NCI-H2107 treated with DMSO at 0.1 percent for 48 hours (cell line): ENCODE measurements at regions not wholly inside any gene's neighbourhood (a gene's known extent, or its start where the extent isn't known, plus 50 kb on each side); places are given as distances from the start of the nearest gene placed in this dataset.

Experiments used
- DNase-seq: peaks from one replicate; lab custom pipeline; 2025; ENCODE audit not compliant: unreplicated experiment; lab: John Stamatoyannopoulos, UW

GRCh38 chr1:94620345-94621031 lies 78.9 kb upstream of the F3 start:
- no peak for DNase-seq

DNA sequence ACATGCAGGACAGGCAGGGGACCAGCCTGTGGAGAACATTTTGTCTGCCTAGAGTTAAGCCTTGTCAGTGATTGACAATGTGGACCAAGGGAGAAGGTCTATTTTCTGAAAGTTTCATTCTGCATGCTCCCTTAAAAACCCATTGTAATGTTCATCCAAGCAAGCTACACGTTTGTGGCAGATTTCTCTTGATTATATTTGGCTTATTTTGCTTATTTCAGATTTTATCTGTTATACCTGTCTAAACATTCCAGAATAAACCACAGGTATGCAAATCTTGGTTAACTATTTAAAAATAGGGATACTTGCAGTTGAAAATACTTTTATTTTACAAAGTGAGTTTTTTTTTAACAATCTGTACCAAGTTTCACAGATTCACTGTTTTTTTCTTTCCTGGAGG lies 78.2 kb upstream of the F3 start:
- DNase-seq: no peak

GRCh38 chr1:94617957-94618739 lies 76.6 kb upstream of the F3 start:
- no peak for DNase-seq

GRCh38 chr1:94617134-94617805 lies 75.7 kb upstream of the F3 start:
- no peak for DNase-seq

- DNase-seq: no peak
Observed at GRCh38 chr1:94616506-94616905, 74.9 kb upstream of the F3 start.

GRCh38 chr1:94614996-94615395 lies 73.4 kb upstream of the F3 start:
- no peak for DNase-seq

GRCh38 chr1:94614168-94614815 lies 72.7 kb upstream of the F3 start:
- DNase-seq: no peak

DNA sequence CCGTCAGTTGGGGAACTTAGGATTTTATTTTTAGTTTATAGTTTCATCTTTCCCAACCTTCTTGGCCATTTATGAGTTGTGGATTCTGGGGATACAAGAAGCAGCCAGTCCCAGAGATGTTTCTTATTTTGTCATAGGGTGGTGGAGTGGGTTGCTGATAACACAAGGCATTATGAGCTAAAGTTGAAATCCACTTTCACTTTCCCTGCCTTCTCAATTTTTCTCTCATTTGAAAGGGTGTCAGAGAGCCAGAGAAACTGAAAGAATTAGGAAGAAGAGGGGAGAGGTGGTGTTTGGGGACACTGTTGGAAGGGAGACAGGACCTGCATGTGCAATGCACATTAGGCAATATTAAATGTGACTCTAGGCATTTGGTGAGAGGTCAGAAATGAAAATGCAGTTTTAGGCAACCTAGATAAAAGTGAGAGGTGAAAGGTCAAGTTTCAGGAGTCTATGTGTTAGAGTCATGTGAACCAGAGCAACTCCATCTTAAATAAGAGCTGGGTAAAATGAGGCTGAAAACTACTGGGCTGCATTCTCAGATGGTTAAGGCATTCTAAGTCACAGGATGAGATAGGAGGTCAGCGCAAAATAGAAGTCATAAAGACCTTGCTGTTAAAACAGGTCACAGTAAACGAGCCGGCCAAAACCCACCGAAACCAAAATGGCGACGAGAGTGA lies 71.1 kb upstream of the F3 start:
- no peak for DNase-seq

- no peak for DNase-seq
Observed at GRCh38 chr1:94611681-94612475, 70.3 kb upstream of the F3 start.

DNA sequence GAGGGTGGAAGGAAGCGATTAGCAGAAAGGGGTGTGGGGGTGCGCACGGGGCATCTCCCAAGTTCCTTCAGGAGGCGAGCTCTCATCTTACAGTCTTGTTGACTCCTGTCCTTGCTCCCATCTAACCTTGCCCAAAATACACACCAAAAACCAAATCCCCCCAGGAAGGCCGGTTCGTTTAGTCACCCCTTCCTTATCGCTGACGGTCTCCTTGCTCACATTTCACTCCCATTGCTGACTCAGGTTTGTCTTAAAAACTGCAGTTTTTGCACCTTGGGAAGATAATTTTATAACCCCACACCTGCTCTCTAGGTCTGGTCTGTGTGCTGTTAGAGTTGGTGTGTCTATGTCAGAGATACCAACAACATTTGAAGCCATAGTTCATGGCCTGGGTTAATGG lies 68.1 kb upstream of the F3 start:
- DNase-seq: no peak

GRCh38 chr1:94608852-94609530 lies 67.4 kb upstream of the F3 start:
- DNase-seq: no peak

- DNase-seq: no peak
Observed at GRCh38 chr1:94608142-94608851, 66.7 kb upstream of the F3 start.

- no peak for DNase-seq
Observed at GRCh38 chr1:94607398-94607797, 65.8 kb upstream of the F3 start.

DNA sequence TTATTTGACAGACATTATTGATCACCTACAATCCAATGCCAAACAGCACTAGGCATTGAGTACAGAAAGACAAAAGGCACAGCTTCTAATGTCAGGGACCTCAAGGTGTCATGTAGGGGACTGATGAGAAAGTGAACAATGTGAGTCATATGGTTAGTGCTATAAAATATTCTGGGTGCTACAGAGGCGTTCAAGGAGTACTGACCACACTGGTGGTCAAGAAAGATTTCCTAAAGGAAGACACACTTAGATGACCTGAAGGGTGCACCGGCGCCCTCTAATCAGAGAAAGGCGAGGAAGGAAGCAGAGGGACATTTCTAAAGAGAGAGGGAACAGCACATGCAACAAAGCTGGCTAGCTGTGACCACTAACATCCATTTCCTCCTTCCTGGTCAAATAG lies 64.9 kb upstream of the F3 start:
- no peak for DNase-seq

GRCh38 chr1:94603663-94604062 lies 62.1 kb upstream of the F3 start:
- DNase-seq: no peak

- DNase-seq: no peak
Observed at GRCh38 chr1:94602802-94603625, 61.5 kb upstream of the F3 start.

DNA sequence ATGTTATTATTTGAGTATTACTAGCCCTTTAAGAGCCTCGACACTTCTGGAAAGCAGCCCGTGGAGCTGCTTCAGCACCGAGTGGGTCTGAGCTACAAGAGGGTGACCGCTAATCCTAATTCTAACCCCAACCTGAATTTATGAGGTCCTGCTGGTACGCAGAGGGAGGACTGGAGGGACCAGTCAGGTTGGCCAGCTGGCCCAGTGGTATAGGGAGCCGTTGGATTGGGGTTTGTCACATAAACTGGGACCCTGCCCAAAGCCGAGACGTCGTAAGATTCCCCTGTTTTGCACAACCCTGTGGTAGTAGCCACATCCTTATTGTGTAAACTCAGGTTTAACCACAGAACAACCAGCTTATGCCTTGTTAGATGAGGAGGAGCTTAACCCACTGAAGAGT lies 60.8 kb upstream of the F3 start:
- no peak for DNase-seq

DNA sequence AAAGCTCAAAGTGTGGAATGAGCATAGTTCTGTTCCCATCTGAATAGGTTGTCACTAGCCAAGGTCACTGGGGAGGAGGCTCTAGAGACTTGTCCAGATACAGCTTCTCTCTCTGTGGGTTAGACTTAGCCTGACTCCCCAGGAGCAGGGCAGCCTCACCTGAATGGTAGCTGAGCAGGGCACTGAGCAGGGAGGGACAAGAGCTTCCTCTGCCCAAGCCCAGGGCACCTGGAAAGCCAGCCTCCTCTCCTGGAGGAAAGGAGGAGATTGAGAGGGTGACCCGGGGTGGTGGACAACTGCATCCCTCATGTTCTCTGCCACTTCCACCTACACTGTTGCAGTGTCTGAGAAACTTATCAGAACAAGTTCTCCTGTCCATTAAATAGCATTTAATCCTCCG lies 59.0 kb upstream of the F3 start:
- DNase-seq: no peak
